ENCODE measurements at regions not wholly inside any gene's neighbourhood (a gene's known extent, or its start where the extent isn't known, plus 50 kb on each side); places are given as distances from the start of the nearest gene placed in this dataset.
"Not testable (repeated sequence)": the region's sequence is repeated elsewhere in the genome, so short reads cannot be mapped to it uniquely, and the experiment has no call there.

DNA sequence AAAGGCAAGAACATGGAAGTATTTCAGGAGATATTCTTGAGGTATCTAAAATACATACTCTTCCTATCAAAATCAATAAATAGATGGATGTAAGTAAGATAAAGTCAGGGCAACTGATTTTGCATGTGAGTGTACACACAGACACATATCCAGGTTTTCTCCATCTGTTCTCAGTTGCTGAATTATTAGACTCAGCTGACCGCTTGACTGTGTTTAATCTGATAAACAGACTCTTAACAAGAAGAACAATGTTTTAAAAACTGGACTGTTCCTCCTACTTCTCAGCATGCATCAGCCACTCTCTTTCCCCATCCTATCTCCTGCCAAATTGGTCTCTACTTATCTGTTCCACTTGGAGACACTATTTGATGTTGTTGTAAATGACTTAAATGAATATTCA, 73.5 kb downstream of the GOLGA8G start:
- intact Hi-C loops (cut with DNase I): no loop called here
- 54 to 67% (median 58%) methylated on average over 1 of the region's 1 CpG for WGBS, 3 donors
- TF ChIP-seq CTCF (IDR thresholded peaks at IDR 0.05): no peak
- TF ChIP-seq EP300 (IDR thresholded peaks at IDR 0.05): no peak
- TF ChIP-seq POLR2A (IDR thresholded peaks at IDR 0.05): no peak
- Histone ChIP-seq H3K4me1 (ENCODE audit: insufficient read depth) (no peaks in the 10 kb centered on the region), H3K27ac (no peak overlapping the region), H3K4me3 (no peak overlapping the region), H3K27me3 (no peaks in the 10 kb centered on the region), H3K36me3 (no peaks in the 10 kb centered on the region), H3K9me3 (no peaks in the 10 kb centered on the region)
- no peak for DNase-seq

DNA sequence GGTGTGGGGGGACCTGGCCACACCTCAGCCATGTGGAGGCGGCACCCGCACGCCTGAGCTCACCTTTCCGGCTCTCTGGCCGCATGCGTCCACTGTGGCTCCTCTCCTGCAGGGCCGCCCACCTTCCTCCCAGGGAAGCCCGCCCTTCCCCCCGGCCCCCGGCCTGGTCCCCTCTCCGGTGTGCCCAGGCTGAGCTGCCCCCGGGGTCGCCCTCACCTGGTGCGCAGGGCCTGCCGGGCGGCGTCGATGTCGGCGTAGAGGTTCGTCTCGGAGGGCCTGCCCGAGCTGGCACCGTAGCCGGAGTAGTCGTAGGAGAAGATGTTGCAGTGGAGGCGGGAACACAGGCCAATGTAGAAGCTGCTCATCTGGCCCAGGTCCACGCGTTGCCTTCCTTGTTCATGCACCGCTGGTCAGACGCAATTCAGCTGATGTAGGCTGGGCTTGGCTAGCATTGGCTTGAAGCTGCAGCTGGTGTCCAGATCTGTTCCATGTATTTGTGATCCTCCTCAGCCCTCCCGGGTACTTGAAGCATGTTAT, 75.3 kb downstream of the GOLGA8G start:
- H3K36me3 ChIP-seq; H3K4me3 ChIP-seq; H3K27me3 ChIP-seq; H3K4me1 ChIP-seq (ENCODE audit: insufficient read depth); H3K27ac ChIP-seq; intact Hi-C loops (cut with DNase I); H3K9me3 ChIP-seq: not testable (repeated sequence)
- 82 to 91% (median 88%) methylated on average over 32 of the region's 32 CpGs for WGBS, 3 donors
- DNase-seq: peak in 3 of 5 donors; percentile 16 to 34 (median 16)

DNA sequence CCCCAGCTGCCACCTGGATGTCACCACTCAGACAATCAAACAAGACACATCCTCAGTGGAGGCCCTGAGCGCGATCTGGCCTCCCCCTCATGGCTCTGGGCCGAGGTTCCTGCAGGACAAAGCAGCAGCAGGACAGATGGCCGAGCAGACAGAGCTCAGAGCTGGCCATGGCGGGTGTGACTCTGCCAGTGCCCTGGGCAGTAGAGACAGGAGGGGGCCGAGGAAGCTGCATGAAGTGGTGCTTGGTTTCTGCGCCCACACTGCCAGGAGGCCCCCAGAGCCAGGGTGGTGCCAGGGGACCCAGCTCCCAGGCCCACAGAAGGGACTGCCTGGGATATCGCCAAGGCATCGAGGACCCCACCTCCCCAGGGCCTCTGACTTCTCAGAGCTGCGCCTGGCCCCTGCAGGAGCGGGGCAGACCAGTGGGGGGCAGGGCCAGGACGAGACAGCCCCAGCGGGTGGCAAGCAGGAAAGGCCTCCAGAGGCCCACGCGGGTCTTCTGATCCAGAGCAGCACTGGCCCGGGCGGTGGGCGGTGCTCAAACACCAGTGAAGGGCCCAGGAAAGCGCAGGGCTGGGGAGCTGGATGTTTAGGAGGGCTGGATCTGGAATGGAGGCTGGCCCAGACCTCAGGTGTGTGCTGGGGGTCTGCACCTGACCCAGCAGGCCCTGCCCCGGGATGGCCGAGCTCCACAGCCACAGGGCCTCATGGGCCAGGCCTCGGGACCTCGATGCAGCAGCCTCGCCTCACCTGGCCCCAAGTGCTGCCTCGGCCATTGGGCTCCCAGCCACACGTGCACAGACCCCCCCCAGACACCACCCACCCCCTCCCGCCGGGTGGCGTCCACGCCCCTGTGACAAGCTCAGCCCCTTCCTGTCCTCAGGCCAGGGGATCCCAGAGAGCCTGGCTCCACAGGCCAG, 76.0 kb downstream of the GOLGA8G start:
- intact Hi-C loops (cut with DNase I): no loop called here
- H3K4me1 ChIP-seq (ENCODE audit: insufficient read depth): no peaks in the 10 kb centered on the region
- H3K36me3 ChIP-seq: no peaks in the 10 kb centered on the region
- H3K27me3 ChIP-seq: no peaks in the 10 kb centered on the region
- DNase-seq: peak in 2 of 5 donors; percentile 15 to 16
- no peaks in the 10 kb centered on the region for H3K9me3 ChIP-seq
- 77 to 82% (median 79%) methylated on average over 30 of the region's 30 CpGs for WGBS, 3 donors
- no peak overlapping the region for H3K27ac ChIP-seq
- TF ChIP-seq CTCF (IDR thresholded peaks at IDR 0.05): no peak
- no peak overlapping the region for H3K4me3 ChIP-seq

DNA sequence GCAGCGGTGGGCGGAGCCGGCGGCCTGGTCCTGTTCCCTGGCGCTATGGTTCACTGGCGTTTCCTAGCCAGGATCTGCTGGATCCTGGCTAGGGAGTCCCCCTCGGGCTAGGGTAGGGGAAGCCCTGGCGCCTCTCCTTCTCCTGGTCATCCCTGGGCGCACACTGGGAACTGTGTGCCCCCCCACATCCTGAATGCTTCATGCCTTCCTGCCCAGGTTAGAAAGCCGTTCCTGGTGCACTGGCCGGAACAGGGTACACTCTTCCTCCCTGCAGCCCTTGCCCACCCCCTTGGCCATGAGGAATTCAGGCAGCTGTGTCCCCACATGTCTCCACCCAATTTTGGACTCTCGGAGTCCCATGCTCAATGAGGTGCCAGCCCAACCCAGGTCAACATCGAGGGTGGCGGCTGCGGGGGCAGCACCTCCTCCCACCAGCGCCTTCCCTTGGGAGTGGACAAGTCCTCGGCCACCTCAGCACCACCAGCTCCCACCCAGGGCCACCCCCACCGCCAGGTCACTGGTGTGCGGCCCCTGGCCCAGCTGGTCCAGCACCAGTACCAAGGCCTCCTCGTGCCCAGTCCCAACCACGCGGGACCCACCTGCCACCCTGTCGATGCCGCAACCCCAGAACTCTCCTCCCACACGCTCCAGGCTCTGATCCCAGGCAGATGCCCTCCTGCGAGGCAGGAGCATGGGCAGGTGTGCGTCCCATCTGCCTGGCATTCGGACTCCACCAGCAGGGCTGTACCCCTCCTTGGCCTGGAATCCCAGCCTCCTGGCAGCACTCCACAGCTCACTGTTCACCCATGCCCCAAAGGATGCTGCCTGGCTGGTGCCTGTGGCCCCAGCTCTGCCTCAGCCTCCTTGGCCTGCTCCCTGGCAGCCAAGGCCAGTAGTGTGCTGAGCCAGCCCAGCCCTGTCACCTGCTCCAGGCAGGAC, 77.0 kb downstream of the GOLGA8G start:
- peak in 3 of 5 donors; percentile 15 to 33 (median 21) for DNase-seq
- H3K36me3 ChIP-seq; H3K9me3 ChIP-seq; H3K27me3 ChIP-seq; H3K27ac ChIP-seq; H3K4me1 ChIP-seq (ENCODE audit: insufficient read depth); H3K4me3 ChIP-seq; intact Hi-C loops (cut with DNase I): not testable (repeated sequence)
- 81 to 88% (median 85%) methylated on average over 22 to 23 of the region's 28 CpGs for WGBS, 3 donors

DNA sequence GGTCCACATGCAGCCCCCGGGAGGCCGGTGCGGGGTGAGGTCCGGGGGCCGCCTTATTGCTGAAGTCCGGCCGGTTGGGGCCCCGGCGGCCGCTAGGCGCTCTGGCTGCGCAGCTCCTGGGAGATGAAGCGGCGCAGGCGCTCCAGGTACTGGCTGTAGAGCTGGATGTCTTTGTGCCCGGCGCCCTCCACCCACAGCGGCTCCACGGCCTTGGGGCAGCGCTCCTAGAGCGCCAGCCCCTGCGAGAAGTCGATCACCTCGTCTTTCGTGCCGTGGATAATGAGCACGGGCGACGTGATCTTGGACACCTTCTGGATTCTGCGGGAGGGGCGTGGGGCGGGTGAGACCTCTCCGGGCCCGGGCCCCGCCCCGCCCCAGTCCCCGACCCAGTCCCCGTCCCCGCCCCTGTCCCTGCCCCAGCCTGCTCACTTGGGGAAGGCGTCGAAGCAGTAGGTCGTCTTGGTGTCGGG, 76.3 kb downstream of the GOLGA8F start:
- H3K4me3 ChIP-seq; H3K36me3 ChIP-seq; H3K9me3 ChIP-seq; H3K27ac ChIP-seq; DNase-seq; intact Hi-C loops (cut with DNase I); H3K4me1 ChIP-seq (ENCODE audit: insufficient read depth); H3K27me3 ChIP-seq: not testable (repeated sequence)
- 0 to 2% (median 2%) methylated on average over 5 to 39 of the region's 43 CpGs for WGBS, 3 donors
